GM19240 (cell line): ENCODE measurements at regions not wholly inside any gene's neighbourhood (a gene's known extent, or its start where the extent isn't known, plus 50 kb on each side); places are given as distances from the start of the nearest gene placed in this dataset.

Experiments used
- DNase-seq: peaks from one replicate; pipeline ENCODE4 v3.0.0; 2011; ENCODE audit warnings: low spot score; ENCODE audit not compliant: insufficient read length

DNA sequence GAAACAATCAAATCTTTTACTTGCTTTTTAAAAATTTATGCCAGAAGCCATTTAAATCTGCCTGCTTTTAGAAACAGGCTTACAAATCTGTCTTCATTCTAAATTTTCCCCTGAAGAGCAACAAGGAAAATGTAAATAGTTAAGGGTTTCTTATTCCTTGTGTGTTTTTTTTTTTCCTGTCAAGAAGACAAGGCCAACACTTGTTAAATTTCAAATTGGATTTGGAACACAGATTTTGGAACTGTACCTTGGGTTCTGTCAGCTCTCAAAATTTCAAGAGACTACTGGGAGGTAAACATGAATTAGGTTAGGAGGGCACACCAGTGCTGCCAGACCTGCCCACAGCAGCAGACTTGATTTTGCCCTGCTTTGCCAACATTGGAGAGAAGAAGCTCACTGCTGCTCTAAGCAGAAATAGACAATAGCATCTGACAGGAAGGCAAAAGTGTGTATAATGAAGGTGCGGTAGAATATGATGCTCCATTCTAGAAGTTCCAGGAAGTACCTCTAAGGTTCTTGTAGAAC, 121.7 kb downstream of the NHLRC3 start:
- no peak for DNase-seq

DNA sequence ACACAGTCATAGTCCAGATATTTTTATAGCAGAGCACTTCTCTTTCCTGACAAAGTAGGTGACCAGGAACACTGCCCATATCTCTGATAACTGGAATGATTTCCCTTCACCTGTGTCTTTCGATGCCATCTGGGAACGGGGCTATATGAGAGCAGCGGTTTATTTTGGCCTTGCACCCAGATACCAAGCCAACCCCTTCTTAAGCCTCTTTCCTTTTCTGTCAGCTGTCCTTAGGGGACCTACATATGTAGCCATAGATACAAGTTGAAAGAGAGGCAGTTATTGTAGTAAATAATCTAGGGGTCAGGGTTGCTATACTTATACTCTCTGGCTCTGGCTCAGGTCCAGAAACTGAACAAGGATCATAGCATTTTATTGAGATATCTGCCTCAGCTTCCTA, 128.8 kb downstream of the NHLRC3 start:
- DNase-seq: no peak

DNA sequence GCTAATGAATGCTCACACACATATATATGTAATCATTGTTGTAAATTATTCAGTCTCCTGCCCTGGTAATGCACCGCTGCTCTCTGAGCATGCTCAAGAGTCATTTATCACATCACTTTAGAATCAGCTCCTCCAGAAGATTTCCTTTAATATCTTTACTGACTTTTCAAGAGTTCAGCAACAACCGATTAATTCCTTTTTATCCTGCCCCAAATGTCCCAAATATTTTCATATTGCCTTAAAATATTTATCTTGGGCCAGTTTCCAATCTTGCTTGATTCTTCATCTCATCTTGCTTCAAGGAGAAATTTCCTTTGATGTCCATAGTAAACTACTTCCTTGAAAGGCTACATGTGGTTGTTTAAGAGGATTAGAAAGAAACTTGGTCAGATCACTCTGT, 132.5 kb downstream of the NHLRC3 start:
- no peak for DNase-seq

DNA sequence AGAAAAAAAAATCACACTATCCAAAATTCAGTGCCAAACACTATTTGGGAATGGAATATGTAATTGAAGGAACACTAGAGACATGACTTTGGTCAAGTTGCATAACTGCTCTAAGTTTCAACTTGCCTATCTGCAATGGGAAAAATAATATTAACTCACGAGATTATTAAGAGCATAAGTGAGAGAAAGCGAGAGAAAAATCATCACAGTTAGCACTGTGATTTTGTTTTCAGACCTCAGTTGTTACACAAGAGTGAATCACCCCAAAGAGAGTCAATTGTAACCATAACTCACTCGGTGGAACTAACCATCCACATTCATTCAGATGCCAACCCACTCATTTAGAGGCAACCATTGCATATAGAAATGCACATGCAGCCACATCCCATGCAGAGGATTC, 147.1 kb downstream of the NHLRC3 start:
- no peak for DNase-seq

DNA sequence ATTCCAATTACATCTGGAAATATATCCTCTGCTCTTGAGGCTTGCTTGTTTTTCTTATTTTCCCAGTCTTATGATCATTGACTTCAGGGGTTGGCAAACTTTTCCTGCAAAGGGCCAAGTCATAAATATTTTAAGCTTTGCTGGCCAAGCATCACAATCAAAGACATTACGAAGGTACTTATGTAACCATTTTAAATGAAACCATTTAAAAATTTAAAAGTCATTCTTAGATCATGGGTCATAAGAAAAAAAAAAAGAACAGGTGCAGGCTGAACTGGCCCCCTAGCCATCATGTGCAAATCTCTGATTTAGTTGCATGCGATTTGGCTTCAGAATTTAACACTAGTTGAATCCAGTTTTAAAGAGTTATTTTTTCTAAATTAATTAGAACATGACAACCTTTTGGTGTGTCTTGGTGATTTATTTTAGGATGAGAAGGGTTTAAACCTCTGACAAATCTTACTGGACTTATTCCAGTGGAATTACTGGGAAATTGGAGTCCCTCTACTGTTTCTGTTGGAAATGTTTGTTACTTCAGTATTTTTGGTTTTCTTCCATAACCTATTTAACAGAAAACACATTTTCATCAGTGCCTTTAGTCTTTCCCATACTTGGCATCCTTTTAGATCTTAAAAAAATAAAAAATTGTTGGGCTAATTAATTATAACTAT, 148.1 kb downstream of the NHLRC3 start:
- no peak for DNase-seq

DNA sequence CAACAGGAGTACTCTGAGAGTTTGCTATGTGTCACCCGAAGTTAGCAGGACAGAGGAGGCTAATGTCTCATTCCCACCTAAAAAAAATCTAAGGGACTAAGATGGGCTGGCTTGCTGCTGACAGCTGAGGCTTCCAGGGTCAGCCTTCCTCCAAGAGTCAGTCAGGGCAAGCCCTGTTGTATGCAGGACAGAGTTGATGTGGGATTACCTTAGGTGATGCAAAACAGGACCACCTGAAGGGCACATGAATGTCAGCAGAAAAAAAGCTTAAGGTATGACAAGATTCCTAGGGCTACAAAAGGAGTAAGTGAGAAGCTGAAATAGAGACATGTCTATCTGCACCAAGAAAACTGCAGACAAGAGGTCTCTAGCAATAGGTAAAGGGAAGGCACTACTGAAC, 151.5 kb downstream of the NHLRC3 start:
- no peak for DNase-seq

DNA sequence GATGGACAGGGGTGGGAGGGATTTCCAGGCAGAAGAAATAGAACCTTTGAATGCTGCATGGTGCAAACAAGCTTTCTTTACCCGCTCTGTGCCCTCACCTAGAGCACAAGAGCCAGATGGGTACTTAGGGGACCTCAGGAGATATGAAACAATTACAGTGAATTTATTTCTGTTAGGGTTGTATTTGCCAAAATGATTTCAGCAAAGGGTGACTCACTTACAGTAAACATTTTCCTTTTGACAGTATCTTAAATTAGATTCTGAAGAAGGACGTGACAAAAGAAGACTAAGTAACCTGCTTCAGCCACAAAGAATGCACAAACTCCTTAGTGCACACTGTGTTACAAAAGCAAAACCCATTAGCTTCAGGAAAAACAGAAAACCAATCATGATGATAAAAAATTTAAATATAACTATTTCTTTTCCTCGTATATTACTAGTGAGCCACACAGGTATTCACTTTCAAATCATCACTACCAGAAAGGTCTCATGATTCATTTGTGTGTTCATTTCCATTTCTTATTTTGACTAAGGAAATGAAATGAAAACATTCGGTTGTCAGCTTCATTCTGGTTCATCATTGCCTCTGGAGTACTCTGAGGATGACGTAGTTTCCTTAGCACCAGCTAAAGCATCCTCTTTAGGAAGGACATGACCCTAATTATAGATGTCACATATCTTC, 158.8 kb downstream of the NHLRC3 start:
- DNase-seq: no peak

DNA sequence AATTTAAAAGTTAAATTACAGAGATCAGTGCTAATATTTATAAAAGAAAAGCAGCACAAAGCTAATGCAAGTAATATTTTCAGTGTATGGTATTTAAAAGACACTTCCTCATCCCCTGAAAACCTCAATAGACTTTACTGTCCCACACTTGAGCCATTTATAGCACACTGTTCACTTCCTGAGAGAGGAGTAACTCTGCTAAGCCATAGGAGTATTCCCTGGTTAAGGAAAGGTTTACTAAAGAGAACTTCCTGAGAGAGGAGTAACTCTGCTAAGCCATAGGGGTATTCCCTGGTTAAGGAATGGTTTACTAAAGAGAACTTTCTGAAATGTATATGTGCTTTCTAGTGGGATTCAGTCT, 159.4 kb downstream of the NHLRC3 start:
- DNase-seq: no peak

DNA sequence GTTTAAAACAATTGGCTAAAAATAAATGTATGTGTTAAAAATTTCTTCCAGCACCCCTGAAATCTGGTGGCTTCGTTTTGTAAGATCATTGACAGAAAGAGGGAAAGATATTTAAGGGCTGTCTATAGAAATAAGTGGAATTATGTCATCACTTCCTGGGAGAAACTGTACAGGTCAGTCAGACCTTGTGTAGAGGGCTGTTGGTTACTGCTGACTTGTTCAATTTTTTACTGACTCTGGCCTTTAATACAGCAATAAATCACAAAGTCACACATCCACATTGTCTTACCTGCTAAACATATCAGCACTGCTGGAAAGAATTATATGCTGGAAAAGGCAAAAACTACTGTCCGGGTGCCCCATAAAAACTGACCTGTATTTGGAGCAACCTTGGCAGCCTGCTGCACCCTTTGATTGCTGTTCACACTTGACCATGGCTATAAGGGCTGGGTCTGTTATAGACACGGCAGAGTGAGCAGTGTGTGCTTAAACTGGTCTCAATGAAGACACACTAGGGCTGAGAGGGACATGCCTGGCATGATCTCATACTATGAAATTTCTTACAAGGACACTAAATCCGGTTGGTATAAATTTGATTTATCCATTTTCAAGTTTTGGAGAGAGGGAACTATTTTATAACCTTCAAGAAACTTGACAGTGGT, 162.1 kb downstream of the NHLRC3 start:
- DNase-seq: no peak

DNA sequence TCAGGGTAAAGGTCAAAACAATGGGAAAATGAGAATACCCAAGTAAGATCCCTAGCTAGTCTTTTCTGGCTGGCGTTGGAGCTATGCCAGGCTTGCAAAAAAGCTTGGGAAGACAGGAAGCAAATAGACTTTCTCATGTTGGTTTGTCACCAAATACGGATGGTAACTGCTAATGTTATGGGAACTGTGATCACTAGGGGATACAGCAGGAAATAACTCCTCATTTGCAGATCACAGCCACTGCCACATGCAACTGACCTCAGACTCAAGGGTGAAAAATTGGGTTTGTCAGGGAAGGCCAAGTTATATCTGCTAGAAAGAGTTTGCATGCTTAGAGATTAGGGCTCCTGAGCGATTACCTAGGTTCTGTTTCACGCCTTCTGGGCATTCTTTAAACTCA, 162.9 kb downstream of the NHLRC3 start:
- no peak for DNase-seq

DNA sequence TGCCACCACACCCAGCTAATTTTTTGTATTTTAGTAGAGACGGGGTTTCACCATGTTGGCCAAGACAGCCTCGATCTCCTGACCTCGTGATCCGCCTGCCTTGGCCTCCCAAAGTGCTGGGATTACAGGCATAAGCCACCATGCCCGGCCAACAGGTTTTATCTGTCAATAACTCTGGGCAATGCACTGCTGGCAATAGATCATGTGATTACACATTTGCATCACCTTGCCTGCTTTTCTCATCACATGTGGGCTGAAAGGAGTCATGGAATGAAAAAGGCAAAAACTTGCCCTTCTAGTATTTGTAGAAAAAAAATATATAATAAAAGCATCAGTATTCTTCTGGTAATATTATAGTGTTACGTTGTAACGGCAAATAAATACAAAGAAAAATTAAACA, 164.5 kb downstream of the NHLRC3 start:
- DNase-seq: no peak

DNA sequence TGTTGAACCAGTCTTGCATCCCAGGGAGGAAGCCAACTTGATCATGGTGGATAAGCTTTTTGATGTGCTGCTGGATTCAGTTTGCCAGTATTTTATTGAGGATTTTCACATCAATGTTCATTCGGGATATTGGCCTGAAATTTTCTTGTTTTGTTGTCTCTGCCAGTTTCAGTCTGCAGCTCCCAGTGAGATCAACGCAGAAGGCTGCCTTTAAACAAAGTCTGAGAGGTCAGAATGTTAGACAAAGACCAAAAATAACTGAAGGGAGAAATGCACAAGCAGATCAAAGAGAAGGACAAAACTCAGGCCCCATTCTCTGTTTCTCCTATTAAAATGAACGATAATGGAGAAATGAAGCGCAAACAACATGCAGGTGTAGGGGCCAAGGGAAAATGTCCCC, 170.4 kb downstream of the NHLRC3 start:
- no peak for DNase-seq

DNA sequence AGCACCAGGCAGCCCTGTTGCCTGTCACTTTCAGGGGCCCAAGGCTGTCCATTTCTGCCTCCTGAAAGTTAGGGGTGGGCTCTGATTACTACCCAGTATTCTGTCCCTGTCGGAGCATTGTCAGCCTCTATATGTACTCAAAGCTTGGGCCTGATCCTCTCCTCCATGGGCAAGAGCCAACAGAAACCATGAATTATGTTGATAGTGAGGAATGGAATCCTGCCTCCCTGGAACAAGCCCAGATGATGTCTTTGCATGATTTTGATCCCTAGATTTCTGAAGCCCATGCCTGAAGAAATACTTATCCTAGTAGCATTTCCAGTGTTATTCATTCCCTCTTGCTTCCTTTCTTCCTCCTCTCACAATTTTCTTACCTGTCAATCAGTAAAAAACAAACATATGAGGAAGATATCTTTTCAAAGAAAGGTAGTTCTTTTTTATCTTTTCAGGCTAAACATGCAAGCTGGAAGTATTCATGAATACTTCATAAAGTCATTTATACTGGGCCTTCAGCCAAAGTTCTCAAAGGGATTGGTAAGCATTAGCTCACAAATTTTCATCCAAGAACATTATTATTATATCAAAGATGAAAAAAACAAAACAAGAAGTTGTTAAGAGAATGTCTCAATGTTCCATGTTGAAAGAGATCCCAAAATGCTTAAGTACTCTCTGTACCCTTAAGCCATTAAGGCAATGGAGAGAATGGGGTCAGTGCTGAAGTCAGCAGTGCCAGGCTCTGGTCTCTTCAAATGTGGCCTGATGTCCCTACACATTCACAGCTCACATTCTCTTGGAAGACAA, 171.7 kb downstream of the NHLRC3 start:
- DNase-seq: no peak

DNA sequence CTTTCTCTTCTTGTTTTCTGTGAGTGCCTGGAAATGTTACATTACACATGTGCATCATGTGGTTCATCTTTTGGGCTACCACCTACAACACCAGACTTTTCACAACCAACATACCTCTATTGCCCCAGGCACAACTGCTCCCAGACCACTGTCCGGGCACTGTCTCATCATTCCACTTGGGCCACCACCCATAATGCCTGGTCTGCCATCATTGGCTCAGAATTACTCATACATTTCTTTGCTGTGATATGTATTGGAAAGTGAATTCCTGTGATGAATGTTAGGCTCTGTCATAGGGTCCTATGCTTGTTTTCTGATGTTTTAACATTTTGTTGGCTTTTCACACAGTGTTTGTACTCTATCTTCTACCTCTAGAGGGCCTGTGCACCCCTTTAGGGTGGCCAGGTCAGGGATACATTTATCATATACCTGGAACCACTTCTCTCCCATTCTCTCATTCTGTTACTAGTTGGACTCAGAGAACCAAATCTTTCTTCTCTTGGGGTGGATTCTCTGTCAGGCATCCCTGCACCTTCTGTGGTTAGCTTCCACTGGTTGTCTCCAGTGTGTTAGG, 172.8 kb downstream of the NHLRC3 start:
- no peak for DNase-seq

DNA sequence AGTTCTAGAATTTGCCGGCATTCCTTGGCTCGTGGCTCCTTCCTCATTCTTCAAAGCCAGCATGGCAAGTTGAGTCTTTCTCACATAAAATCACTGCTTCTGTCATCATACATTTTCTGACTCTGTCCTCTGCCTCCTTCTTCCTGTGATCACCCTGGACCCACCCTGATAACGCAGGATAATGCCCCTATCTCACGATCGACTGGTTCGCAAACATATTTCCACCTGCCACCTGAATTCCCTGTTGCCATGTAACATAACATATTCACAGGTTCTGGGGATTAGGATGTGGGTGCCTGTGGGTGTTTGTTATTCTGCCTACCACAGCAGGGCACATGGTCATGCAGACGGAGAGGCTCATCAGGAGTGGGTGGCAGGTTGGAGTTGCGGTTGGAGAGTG, 177.7 kb downstream of the NHLRC3 start:
- DNase-seq: no peak

DNA sequence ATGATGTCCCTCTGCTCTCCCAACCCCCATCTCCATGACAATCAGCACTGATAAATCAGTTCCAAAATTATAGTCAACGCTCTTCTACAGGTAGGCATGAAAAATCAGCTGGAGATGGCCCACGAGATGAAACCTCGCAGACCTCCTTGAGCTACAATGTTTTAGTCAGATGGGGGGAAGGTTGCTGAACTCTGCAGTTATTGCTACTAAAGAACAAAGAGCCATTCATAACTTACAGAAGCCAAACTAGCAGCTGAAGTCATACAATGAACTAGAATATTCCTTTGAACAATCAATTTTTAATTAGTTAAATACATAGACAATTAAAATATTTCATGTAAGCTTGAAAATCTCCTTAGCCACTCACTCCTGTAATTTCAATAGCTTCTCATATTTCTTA, 179.2 kb downstream of the NHLRC3 start:
- no peak for DNase-seq

DNA sequence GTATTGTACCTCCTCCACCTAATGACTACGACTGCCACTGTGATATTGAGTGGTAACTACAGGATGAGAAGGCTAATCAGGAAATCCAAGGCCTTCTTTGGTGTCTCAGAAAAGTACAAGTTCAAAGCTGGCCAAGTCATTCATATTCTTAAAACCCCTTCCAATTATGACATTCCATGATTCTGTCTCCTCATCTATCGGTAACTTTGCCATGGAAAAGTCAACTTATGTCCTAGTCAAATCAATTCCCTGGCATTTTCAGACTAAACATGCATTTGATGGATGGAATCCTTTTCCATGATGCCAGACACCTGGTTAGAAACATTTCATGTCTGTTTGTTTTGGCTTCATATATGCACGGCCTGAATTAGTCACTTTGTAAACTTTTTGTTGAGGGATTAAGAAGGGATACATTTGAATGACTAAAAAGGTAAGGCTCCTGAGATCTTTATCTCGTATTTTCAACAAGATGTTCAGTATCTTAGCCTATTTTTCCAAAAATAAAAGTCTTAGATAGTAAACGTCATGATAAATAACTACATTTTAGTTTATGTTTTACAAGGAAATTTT, 186.5 kb downstream of the NHLRC3 start:
- DNase-seq: no peak

DNA sequence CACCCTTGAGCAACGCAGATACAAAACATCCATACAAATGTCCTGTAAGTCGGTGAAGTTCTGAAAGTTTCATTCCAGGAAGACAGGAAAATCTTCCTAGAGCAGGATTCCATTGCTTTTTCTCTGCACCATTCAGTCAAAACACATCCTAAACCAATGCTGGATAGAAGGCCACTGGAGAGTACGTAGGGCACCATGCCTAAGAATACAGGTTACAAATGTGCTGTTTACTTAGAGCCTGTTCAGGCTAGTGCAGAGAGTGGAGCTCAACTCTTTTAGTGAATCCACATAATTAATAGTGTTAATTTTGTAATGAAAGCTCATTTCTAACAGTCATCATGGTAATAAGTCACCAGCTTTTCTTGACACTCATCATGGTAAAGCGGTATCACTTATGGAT, 187.6 kb downstream of the NHLRC3 start:
- DNase-seq: no peak

DNA sequence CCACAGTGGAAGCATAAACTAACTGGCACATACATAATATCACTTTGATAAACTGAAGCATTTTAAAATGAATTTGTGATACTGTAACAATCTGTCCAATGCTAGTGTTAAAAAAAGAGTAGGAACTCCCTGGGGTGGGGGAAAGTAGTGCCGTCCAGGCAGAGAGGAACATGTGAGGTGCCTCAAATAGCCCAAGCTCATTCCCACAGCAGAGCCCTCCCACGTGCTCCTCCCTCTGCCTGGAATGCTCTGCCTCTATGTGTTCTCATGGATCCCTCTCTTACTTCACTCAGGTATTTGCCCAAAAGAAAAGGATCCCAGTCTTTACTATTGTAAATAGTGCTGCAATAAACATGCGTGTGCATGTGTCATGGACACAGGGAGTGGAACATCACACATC, 188.1 kb downstream of the NHLRC3 start:
- no peak for DNase-seq

DNA sequence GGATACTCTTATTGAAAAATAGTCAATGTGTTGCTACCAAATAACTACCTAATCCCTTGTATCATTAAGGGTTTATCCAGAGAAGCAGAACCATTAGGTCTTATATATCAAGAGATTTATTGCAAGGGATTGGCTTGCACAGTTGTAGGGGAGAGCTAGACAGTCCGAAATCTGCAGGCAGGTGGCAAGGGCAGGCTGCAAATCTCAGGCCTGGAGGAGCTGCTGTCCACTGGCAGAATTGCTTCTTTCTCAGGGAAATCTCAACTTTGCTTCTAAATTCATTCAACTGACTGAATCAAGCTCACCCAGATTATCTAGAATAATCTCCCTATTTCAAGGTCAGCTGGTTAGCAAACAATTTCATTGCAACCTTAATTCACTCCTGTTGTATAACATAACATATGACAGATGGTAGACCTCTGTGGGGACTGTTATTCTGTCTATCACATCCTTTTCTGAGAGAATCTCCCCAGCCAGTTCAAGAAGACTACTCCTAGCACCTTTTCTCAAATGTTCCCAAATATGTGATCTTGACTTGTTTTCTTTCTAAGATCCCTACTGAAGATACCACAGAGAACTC, 194.2 kb downstream of the NHLRC3 start:
- no peak for DNase-seq

DNA sequence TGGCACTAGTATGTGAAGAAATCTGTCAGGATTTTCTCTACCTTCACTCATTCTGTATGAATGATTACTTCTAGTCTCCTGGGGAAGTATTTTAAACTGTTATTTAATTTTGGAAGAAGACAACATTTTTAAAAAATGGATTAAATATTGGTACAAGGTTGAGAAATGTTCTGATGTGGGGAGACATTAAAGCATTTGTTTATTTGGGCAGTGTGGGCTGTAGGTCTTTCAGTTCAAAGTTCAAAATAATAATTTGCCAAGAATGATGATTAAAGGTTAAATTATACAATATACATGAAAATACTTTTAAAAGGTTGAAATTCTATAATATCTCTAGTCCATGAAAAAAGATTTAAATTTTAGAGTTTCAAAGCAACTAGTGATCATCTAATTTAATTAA, 194.7 kb downstream of the NHLRC3 start:
- no peak for DNase-seq
